Progenitor cell of endocrine pancreas (in vitro differentiated cells): ENCODE measurements at regions not wholly inside any gene's neighbourhood (a gene's known extent, or its start where the extent isn't known, plus 50 kb on each side); places are given as distances from the start of the nearest gene placed in this dataset.

ENCODE experiments used
- DNase-seq: peaks from one replicate; pipeline ENCODE4 v3.0.0; 2021; ENCODE audit warnings: low spot score; ENCODE audit not compliant: unreplicated experiment
- H3K27ac Mint-ChIP-seq: 2 replicates; pipeline ENCODE4 v1.8.0; 2021; ENCODE audit warnings: mild to moderate bottlenecking, moderate library complexity, mixed read lengths
- H3K27me3 Mint-ChIP-seq: 2 replicates; pipeline ENCODE4 v1.8.0; 2021; ENCODE audit warnings: mixed read lengths
- H3K36me3 Mint-ChIP-seq: 2 replicates; pipeline ENCODE4 v1.8.0; 2022; ENCODE audit warnings: mixed read lengths; ENCODE audit not compliant: insufficient read depth
- H3K4me1 Mint-ChIP-seq: 2 replicates; pipeline ENCODE4 v1.8.0; 2021; ENCODE audit warnings: low read depth, mixed read lengths
- H3K4me3 Mint-ChIP-seq: 2 replicates; pipeline ENCODE4 v1.8.0; 2021; ENCODE audit warnings: low read depth, mild to moderate bottlenecking, moderate library complexity, mixed read lengths
- H3K9me3 Mint-ChIP-seq: 2 replicates; pipeline ENCODE4 v1.8.0; 2021; ENCODE audit warnings: low read depth, mixed read lengths
- TF ChIP-seq, protein P1 (sequence below): fragments of 200-600 bp; sonication (generic); IDR thresholded peaks from one replicate; pipeline ENCODE4 v1.5.0; 2021; ENCODE audit warnings: antibody characterized with exemption, mild to moderate bottlenecking; ENCODE audit not compliant: unreplicated experiment

DNA sequence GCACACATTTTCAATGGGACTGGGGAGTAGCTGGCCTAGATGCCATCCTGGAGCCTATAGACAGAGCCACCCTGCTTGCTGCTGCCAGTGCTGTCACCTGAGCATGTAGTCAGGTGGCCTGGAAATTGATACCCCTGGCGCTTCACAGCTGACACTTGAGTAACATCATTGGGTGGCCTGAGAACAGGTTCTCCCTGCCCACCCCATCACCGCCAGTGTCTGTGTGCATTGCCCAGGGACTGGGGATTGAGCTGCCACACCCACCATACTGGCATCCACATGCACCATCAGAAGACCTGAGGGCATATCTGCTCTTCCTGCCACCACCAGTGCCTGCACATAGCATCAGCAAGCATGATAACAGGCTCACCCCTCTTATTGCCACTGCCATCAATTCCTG lies 1142.9 kb upstream of the PABPC4L start:
- Mint-ChIP-seq H3K36me3 (no peaks in the 10 kb centered on the region), H3K9me3 (peaks cover 3% of the 10 kb centered on the region), H3K4me3 (no peak overlapping the region), H3K27me3 (no peaks in the 10 kb centered on the region), H3K4me1 (no peaks in the 10 kb centered on the region), H3K27ac (no peak overlapping the region)
- TF ChIP-seq, protein P1, sequence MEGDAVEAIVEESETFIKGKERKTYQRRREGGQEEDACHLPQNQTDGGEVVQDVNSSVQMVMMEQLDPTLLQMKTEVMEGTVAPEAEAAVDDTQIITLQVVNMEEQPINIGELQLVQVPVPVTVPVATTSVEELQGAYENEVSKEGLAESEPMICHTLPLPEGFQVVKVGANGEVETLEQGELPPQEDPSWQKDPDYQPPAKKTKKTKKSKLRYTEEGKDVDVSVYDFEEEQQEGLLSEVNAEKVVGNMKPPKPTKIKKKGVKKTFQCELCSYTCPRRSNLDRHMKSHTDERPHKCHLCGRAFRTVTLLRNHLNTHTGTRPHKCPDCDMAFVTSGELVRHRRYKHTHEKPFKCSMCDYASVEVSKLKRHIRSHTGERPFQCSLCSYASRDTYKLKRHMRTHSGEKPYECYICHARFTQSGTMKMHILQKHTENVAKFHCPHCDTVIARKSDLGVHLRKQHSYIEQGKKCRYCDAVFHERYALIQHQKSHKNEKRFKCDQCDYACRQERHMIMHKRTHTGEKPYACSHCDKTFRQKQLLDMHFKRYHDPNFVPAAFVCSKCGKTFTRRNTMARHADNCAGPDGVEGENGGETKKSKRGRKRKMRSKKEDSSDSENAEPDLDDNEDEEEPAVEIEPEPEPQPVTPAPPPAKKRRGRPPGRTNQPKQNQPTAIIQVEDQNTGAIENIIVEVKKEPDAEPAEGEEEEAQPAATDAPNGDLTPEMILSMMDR = no peak
- DNase-seq = no peak

DNA sequence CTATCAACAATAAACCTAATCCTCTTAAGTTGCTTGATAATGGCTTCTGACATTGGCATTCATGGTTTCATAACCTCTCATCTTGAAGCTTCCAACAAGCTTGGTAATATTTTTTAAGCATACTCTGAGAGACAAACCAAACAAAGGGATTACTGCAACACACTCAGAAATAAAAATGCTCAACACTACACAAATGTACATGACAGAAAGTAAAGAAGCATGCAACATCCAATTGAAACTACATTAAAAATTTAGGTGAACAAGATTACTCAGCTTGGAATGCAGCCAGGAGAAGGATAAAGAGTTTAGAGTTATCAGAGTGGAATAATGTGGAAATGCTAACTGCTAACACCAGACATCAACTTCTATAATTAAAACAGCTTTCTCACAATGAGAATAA lies 1136.6 kb upstream of the PABPC4L start:
- no peak overlapping the region for H3K27ac Mint-ChIP-seq
- no peaks in the 10 kb centered on the region for H3K9me3 Mint-ChIP-seq
- no peak for DNase-seq
- TF ChIP-seq, protein P1 = no peak
- H3K36me3 Mint-ChIP-seq = no peaks in the 10 kb centered on the region
- no peaks in the 10 kb centered on the region for H3K27me3 Mint-ChIP-seq
- H3K4me3 Mint-ChIP-seq = no peak overlapping the region
- H3K4me1 Mint-ChIP-seq = no peaks in the 10 kb centered on the region

DNA sequence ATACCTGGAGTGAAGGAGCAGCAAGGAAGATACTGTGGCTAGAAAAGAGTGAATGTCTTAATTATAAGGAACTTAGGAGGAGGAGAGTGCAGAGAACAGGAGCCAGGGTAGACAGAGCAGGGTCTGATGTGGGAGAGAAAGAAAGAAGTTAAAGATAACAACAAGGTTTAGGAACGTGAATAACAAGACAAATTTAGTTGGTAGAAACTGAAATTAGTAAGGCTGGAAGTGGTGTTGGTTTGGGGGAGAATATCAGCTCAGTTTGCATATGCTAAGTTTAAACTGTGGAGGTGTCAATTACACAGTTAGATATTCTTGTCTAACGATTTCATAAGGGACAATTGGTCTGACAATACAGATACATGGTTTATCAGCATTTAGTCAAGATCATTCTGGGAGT lies 1123.7 kb upstream of the PABPC4L start:
- TF ChIP-seq, protein P1 = no peak
- no peak for DNase-seq
- peaks cover 5% of the 10 kb centered on the region for H3K4me1 Mint-ChIP-seq
- H3K9me3 Mint-ChIP-seq = peaks cover 4% of the 10 kb centered on the region
- no peak overlapping the region for H3K4me3 Mint-ChIP-seq
- no peaks in the 10 kb centered on the region for H3K36me3 Mint-ChIP-seq
- H3K27me3 Mint-ChIP-seq = no peaks in the 10 kb centered on the region
- no peak overlapping the region for H3K27ac Mint-ChIP-seq

DNA sequence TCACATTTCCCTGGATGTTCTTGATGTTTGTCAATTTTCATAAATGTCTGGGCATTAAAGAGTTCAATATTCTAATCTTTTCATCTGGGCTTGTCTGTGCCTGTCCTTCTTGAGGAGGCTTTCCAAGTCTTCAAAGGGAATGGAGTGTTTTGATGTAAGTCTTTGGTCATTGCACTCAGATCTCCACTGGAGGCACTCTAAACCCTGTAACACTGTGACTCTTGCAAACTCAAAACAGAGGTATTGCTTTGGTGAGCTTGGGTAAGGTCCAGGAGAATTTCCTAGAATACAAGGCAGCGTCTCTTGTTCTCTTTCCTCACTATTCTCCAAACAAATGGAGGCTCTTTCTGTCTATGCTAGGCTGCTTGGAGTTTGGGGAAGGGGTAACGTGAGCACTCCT lies 1118.1 kb upstream of the PABPC4L start:
- H3K27ac Mint-ChIP-seq = no peak overlapping the region
- no peak for DNase-seq

DNA sequence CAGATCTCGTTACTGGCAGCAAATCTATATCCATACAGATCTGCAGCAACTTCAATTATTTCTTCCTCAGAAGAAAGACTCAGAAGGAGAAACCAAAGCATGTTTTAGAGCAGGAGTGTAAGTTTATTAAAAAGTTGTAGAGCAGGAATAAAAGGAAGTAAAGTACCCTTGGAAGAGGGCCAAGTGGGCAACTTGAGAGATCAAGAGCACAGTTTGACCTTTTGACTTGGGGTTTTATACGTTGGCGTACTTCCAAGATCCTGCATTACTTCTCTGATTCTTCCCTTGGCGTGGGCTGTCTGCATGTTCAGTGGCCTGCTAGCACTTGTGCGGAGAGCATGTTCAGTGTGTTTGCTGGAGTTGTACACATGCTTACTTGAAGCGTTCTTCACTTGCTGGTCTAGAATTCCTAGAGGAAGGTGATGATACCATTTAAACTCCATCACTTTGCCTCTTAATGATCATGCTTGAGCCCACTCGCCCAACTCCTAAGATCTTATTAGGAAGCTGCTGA lies 1114.7 kb upstream of the PABPC4L start:
- TF ChIP-seq, protein P1 = no peak
- Mint-ChIP-seq H3K27ac (no peak overlapping the region), H3K27me3 (no peaks in the 10 kb centered on the region), H3K9me3 (peaks cover 20% of the 10 kb centered on the region), H3K4me3 (no peak overlapping the region), H3K36me3 (no peaks in the 10 kb centered on the region), H3K4me1 (peaks cover 5% of the 10 kb centered on the region)
- DNase-seq = no peak

More for the DNA sequence above, 1118.1 kb upstream of the PABPC4L start:
- no peaks in the 10 kb centered on the region for H3K36me3 Mint-ChIP-seq
- H3K4me3 Mint-ChIP-seq = no peak overlapping the region
- H3K27me3 Mint-ChIP-seq = no peaks in the 10 kb centered on the region
- H3K4me1 Mint-ChIP-seq = peaks cover 5% of the 10 kb centered on the region
- TF ChIP-seq, protein P1 = no peak
- H3K9me3 Mint-ChIP-seq = peaks cover 24% of the 10 kb centered on the region
